ENCODE measurements at regions not wholly inside any gene's neighbourhood (a gene's known extent, or its start where the extent isn't known, plus 50 kb on each side); places are given as distances from the start of the nearest gene placed in this dataset.

- no peak for DNase-seq (ENCODE audit: low read depth in 1 of 2, low spot score in 1 of 2)
- no peaks in the 10 kb centered on the region for H3K4me1 ChIP-seq
- H3K9me3 ChIP-seq, result no peaks in the 10 kb centered on the region
- H3K4me2 ChIP-seq, result no peak overlapping the region
- H3K27ac ChIP-seq, result no peak overlapping the region
- no peak for TF ChIP-seq TP53 (CRISPR knock-in tag; IDR thresholded peaks at IDR 0.05)
- TF ChIP-seq EHF (CRISPR knock-in tag; IDR thresholded peaks at IDR 0.05), result no peak
- TF ChIP-seq CHD2 (IDR thresholded peaks at IDR 0.05; ENCODE audit: low read length, partially characterized antibody), result no peak
- TF ChIP-seq REST (IDR thresholded peaks at IDR 0.05), result no peak
- FAIRE-seq, result no peak
- ChIA-PET POLR2A (no interaction called here), CTCF (no interaction called here)
- ATAC-seq, result no peak
- 0% methylated on average over 1 of the region's 1 CpG for WGBS (ENCODE audit: missing lambda C conversion rate)
- H3K4me3 ChIP-seq, result no peak overlapping the region
These were observed 428.9 kb downstream of the MATN1 start for GRCh38 chr1:30294508-30294907.

- no peak for FAIRE-seq
- WGBS (ENCODE audit: missing lambda C conversion rate), result 3% methylated on average over 3 of the region's 3 CpGs
- no peak overlapping the region for H3K27ac ChIP-seq
- no peak overlapping the region for H3K4me2 ChIP-seq
- ATAC-seq, result no peak
- no peaks in the 10 kb centered on the region for H3K9me3 ChIP-seq
- ChIA-PET CTCF (interaction anchor here (1.8 kb wide), 1 partner anchor 88 kb away, joined by 3 read pairs; no protein-coding TSS in a partner anchor), POLR2A (no interaction called here)
- TF ChIP-seq MAZ (IDR thresholded peaks at IDR 0.05; ENCODE audit: borderline replicate concordance, low read depth, low read length) (no peak), FOXS1 (CRISPR knock-in tag; IDR thresholded peaks at IDR 0.05) (no peak), PHF8 (IDR thresholded peaks at IDR 0.05; ENCODE audit: borderline replicate concordance, low read depth) (no peak), RCOR1 (IDR thresholded peaks at IDR 0.05; ENCODE audit: low read depth, low read length) (no peak), USF2 (IDR thresholded peaks at IDR 0.05) (no peak), NPAS2 (CRISPR knock-in tag; IDR thresholded peaks at IDR 0.05; ENCODE audit: borderline replicate concordance) (no peak), RNF2 (IDR thresholded peaks at IDR 0.05; ENCODE audit: borderline replicate concordance, low read depth) (no peak)
- DNase-seq (ENCODE audit: low read depth in 1 of 2, low spot score in 1 of 2), result no peak
- no peak overlapping the region for H3K4me3 ChIP-seq
- H3K4me1 ChIP-seq, result no peaks in the 10 kb centered on the region
These were observed 430.9 kb downstream of the MATN1 start for GRCh38 chr1:30292451-30292850.

- DNase-seq (ENCODE audit: low read depth in 1 of 2, low spot score in 1 of 2), result no peak
- no peak for ATAC-seq
- Histone ChIP-seq H3K4me1 (no peaks in the 10 kb centered on the region), H3K4me2 (no peak overlapping the region), H3K4me3 (no peak overlapping the region), H3K9me3 (no peaks in the 10 kb centered on the region), H3K27ac (no peak overlapping the region)
- ChIA-PET CTCF (no interaction called here), POLR2A (no interaction called here)
- FAIRE-seq, result no peak
- TF ChIP-seq CBX2 (IDR thresholded peaks at IDR 0.05; ENCODE audit: borderline replicate concordance, low read depth) (no peak), HMGXB4 (CRISPR knock-in tag; IDR thresholded peaks at IDR 0.05; ENCODE audit: borderline replicate concordance) (no peak), HOXA7 (CRISPR knock-in tag; IDR thresholded peaks at IDR 0.05) (no peak), REST (IDR thresholded peaks at IDR 0.05) (no peak), GATA3 (IDR thresholded peaks at IDR 0.05; ENCODE audit: borderline replicate concordance) (no peak), ZFP36 (IDR thresholded peaks at IDR 0.05; ENCODE audit: borderline replicate concordance, partially characterized antibody) (no peak), PHF8 (IDR thresholded peaks at IDR 0.05; ENCODE audit: borderline replicate concordance, low read depth) (no peak), HOXB13 (CRISPR knock-in tag; IDR thresholded peaks at IDR 0.05; ENCODE audit: low read depth) (no peak), ELK1 (IDR thresholded peaks at IDR 0.05; ENCODE audit: low read depth, low read length) (no peak), PBX3 (IDR thresholded peaks at IDR 0.05) (no peak), EHMT2 (IDR thresholded peaks at IDR 0.05; ENCODE audit: low read depth) (no peak), MAZ (IDR thresholded peaks at IDR 0.05; ENCODE audit: borderline replicate concordance, low read depth, low read length) (no peak), NFE2L2 (conservative IDR thresholded peaks at IDR 0.05; ENCODE audit: low read length) (no peak)
These were observed 431.9 kb downstream of the MATN1 start for GRCh38 chr1:30291526-30291925.
